Fibroblast of lung (primary cell): ENCODE measurements at regions not wholly inside any gene's neighbourhood (a gene's known extent, or its start where the extent isn't known, plus 50 kb on each side); places are given as distances from the start of the nearest gene placed in this dataset.

ENCODE experiments used
- DNase-seq, 2 donors: peaks; one replicate each; pipeline versions ENCODE4 v3.0.0 to v3.0.0-alpha.2; 2010; ENCODE audit warnings: low read depth in 2 of 2
- H2AFZ ChIP-seq: 2 replicates; pipeline ENCODE4 v1.5.1; 2012; ENCODE audit warnings: low read length, control low read depth, inconsistent platforms
- H3K27ac ChIP-seq: 2 replicates; pipeline ENCODE4 v1.5.1; 2011; ENCODE audit warnings: low read length, control low read depth; ENCODE audit not compliant: insufficient read depth
- H3K27me3 ChIP-seq: 2 replicates; pipeline ENCODE4 v1.5.1; 2011; ENCODE audit warnings: mild to moderate bottlenecking, low read length; ENCODE audit not compliant: control insufficient read depth, insufficient read depth
- H3K36me3 ChIP-seq: 2 replicates; pipeline ENCODE4 v1.5.1; 2011; ENCODE audit warnings: low read length; ENCODE audit not compliant: control insufficient read depth, insufficient read depth
- H3K4me1 ChIP-seq: 2 replicates; pipeline ENCODE4 v1.5.1; 2011; ENCODE audit warnings: low read length; ENCODE audit not compliant: control insufficient read depth, insufficient read depth; ENCODE audit errors: extremely low read depth
- H3K4me2 ChIP-seq: 2 replicates; pipeline ENCODE4 v1.5.1; 2011; ENCODE audit warnings: low read length, control low read depth; ENCODE audit not compliant: insufficient read depth; ENCODE audit errors: extremely low read depth
- H3K4me3 ChIP-seq, 4 experiments: fragments of 200-600 bp in 1 of 4; sonication (generic) in 1 of 4; replicated peaks in 1 of 4; 2 replicates each; pipeline ENCODE4 v1.5.1; 2011 to 2016; ENCODE audit warnings: low read length in 4 of 4, low read depth in 3 of 4, mild to moderate bottlenecking in 3 of 4, control low read depth in 2 of 4, inconsistent platforms in 1 of 4, mixed read lengths in 1 of 4; ENCODE audit not compliant: insufficient read depth in 1 of 4; ENCODE audit errors: control extremely low read depth in 1 of 4
- H3K79me2 ChIP-seq: 2 replicates; pipeline ENCODE4 v1.5.1; 2012; ENCODE audit warnings: mild to moderate bottlenecking, low read length, inconsistent platforms; ENCODE audit not compliant: control insufficient read depth, insufficient read depth
- H3K9ac ChIP-seq: 2 replicates; pipeline ENCODE4 v1.5.1; 2011; ENCODE audit warnings: mild to moderate bottlenecking, low read length, control low read depth; ENCODE audit not compliant: insufficient read depth
- H3K9me3 ChIP-seq: 2 replicates; pipeline ENCODE4 v1.5.1; 2012; ENCODE audit warnings: low read depth, low read length; ENCODE audit not compliant: control insufficient read depth, insufficient read depth
- H4K20me1 ChIP-seq: 2 replicates; pipeline ENCODE4 v1.5.1; 2011; ENCODE audit warnings: low read length; ENCODE audit not compliant: control insufficient read depth, insufficient read depth; ENCODE audit errors: extremely low read depth
- CTCF ChIP-seq, 2 donors: IDR thresholded peaks in 1 of 2; conservative IDR thresholded peaks in 1 of 2; 1 replicate in 1 of 2; 2 replicates in 1 of 2; pipeline ENCODE4 v1.5.1; 2011 to 2012; ENCODE audit warnings: low read length in 2 of 2, control low read depth in 1 of 2, inconsistent platforms in 1 of 2, low read depth in 1 of 2, mild to moderate bottlenecking in 1 of 2
- EZH2 ChIP-seq: IDR thresholded peaks from 2 replicates; pipeline ENCODE4 v1.5.1; 2012; ENCODE audit warnings: low read length, control low read depth, mild to moderate bottlenecking; ENCODE audit errors: missing control alignments

DNA sequence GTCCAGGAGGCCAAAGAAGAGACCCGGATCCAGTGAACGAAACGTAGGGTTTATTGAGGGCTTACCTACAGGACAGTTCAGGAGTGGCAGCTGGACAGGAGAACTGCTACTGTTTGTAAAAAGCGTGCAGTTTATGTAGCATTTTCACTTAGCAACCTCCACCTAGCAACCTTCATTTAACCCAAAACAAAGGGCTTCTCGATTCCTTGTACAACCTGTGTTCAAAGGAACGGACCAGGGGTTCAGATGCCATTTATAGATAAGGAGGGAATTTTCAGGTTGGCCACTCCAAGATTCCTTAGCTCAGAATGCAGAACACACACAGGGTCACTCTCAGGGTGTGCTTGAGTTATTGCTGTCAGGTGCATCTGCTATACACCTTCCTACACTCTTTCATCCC is 65.1 kb upstream of the YWHAQ start:
- H4K20me1 ChIP-seq = no peaks in the 10 kb centered on the region
- H3K36me3 ChIP-seq = no peaks in the 10 kb centered on the region
- TF ChIP-seq CTCF (conservative IDR thresholded peaks at IDR 0.05 in 1 of 2, IDR thresholded peaks at IDR 0.05 in 1 of 2; ENCODE audit: low read depth in 1 of 2, low read length in 2 of 2) = no peak
- no peak for TF ChIP-seq EZH2
- H3K9me3 ChIP-seq = no peaks in the 10 kb centered on the region
- no peak overlapping the region for H2AFZ ChIP-seq
- peaks cover 9% of the 10 kb centered on the region for H3K4me1 ChIP-seq
- H3K27ac ChIP-seq = no peak overlapping the region
- no peaks in the 10 kb centered on the region for H3K27me3 ChIP-seq
- H3K9ac ChIP-seq = no peak overlapping the region
- no peak overlapping the region for H3K4me2 ChIP-seq
- no peak overlapping the region for H3K4me3 ChIP-seq
- H3K79me2 ChIP-seq = no peaks in the 10 kb centered on the region
- DNase-seq = no peak

GRCh38 chr2:9696731-9697130 is 65.9 kb upstream of the YWHAQ start:
- TF ChIP-seq CTCF (conservative IDR thresholded peaks at IDR 0.05 in 1 of 2, IDR thresholded peaks at IDR 0.05 in 1 of 2; ENCODE audit: low read depth in 1 of 2, low read length in 2 of 2) = no peak
- TF ChIP-seq EZH2 = no peak
- H3K4me1 ChIP-seq = peaks cover 9% of the 10 kb centered on the region
- no peaks in the 10 kb centered on the region for H4K20me1 ChIP-seq
- H3K27me3 ChIP-seq = no peaks in the 10 kb centered on the region
- H2AFZ ChIP-seq = no peak overlapping the region
- no peak overlapping the region for H3K9ac ChIP-seq
- H3K79me2 ChIP-seq = no peaks in the 10 kb centered on the region
- no peaks in the 10 kb centered on the region for H3K9me3 ChIP-seq
- H3K36me3 ChIP-seq = no peaks in the 10 kb centered on the region
- no peak for DNase-seq
- no peak overlapping the region for H3K4me2 ChIP-seq
- no peak overlapping the region for H3K4me3 ChIP-seq
- no peak overlapping the region for H3K27ac ChIP-seq

GRCh38 chr2:9697909-9698308 is 67.1 kb upstream of the YWHAQ start:
- H3K9ac ChIP-seq = no peak overlapping the region
- H3K27me3 ChIP-seq = no peaks in the 10 kb centered on the region
- no peak for DNase-seq
- no peak overlapping the region for H3K4me3 ChIP-seq
- no peak overlapping the region for H2AFZ ChIP-seq
- H4K20me1 ChIP-seq = no peaks in the 10 kb centered on the region
- peaks cover 11% of the 10 kb centered on the region for H3K4me1 ChIP-seq
- no peak for TF ChIP-seq CTCF (conservative IDR thresholded peaks at IDR 0.05 in 1 of 2, IDR thresholded peaks at IDR 0.05 in 1 of 2; ENCODE audit: low read depth in 1 of 2, low read length in 2 of 2)
- TF ChIP-seq EZH2 = no peak
- no peaks in the 10 kb centered on the region for H3K79me2 ChIP-seq
- H3K9me3 ChIP-seq = no peaks in the 10 kb centered on the region
- H3K36me3 ChIP-seq = no peaks in the 10 kb centered on the region
- no peak overlapping the region for H3K27ac ChIP-seq
- H3K4me2 ChIP-seq = no peak overlapping the region
